Liver (tissue), 8 donors: ENCODE measurements at regions not wholly inside any gene's neighbourhood (a gene's known extent, or its start where the extent isn't known, plus 50 kb on each side); places are given as distances from the start of the nearest gene placed in this dataset.

Source experiments
- DNase-seq: peaks from one replicate; pipeline ENCODE4 v3.0.0-alpha.2; 2017; ENCODE audit warnings: low spot score
- H3K27ac ChIP-seq, 2 donors: one replicate each; pipeline ENCODE4 v1.7.0; 2013; ENCODE audit warnings: inconsistent platforms in 2 of 2, low read length in 2 of 2, control low read depth in 1 of 2, low read depth in 1 of 2, mild to moderate bottlenecking in 1 of 2
- H3K27me3 ChIP-seq, 4 donors: one replicate each; pipeline versions ENCODE4 v1.6.1 to v1.7.0; 2013; ENCODE audit warnings: low read length in 3 of 4, inconsistent platforms in 1 of 4, mild to moderate bottlenecking in 1 of 4, moderate library complexity in 1 of 4; ENCODE audit not compliant: control insufficient read depth in 4 of 4, insufficient read depth in 4 of 4
- H3K36me3 ChIP-seq, 4 donors: one replicate each; pipeline versions ENCODE4 v1.6.1 to v1.7.0; 2013; ENCODE audit warnings: low read length in 3 of 4, mild to moderate bottlenecking in 3 of 4, low read depth in 1 of 4, moderate library complexity in 1 of 4; ENCODE audit not compliant: control insufficient read depth in 4 of 4, insufficient read depth in 3 of 4
- H3K4me1 ChIP-seq, 4 donors: one replicate each; pipeline versions ENCODE4 v1.6.1 to v1.7.0; 2013; ENCODE audit warnings: low read length in 3 of 4, mild to moderate bottlenecking in 3 of 4, moderate library complexity in 1 of 4; ENCODE audit not compliant: control insufficient read depth in 4 of 4, insufficient read depth in 4 of 4
- H3K4me3 ChIP-seq, 3 donors: one replicate each; pipeline versions ENCODE4 v1.6.1 to v1.7.0; 2013; ENCODE audit warnings: low read length in 3 of 3, control low read depth in 1 of 3, low read depth in 1 of 3, mild to moderate bottlenecking in 1 of 3
- H3K9ac ChIP-seq, 2 donors: one replicate each; pipeline ENCODE4 v1.7.0; 2013; ENCODE audit warnings: low read length in 2 of 2, mild to moderate bottlenecking in 2 of 2, moderate library complexity in 2 of 2, control low read depth in 1 of 2, low read depth in 1 of 2
- H3K9me3 ChIP-seq, 4 donors: one replicate each; pipeline versions ENCODE4 v1.6.1 to v1.7.0; 2013; ENCODE audit warnings: low read length in 3 of 4; ENCODE audit not compliant: control insufficient read depth in 4 of 4
- ATF3 ChIP-seq: IDR thresholded peaks from 2 replicates; pipeline ENCODE4 v1.6.1; 2016; ENCODE audit warnings: antibody characterized with exemption
- CTCF ChIP-seq: fragments of 150-350 bp; IDR thresholded peaks from 2 replicates; pipeline ENCODE4 v1.5.1; 2017; ENCODE audit warnings: improper control_type of control experiment, low read depth, low read length; ENCODE audit not compliant: missing input control
- FOXA1 ChIP-seq: IDR thresholded peaks from 2 replicates; pipeline ENCODE4 v1.6.1; 2016; ENCODE audit warnings: antibody characterized with exemption
- FOXA2 ChIP-seq: IDR thresholded peaks from 2 replicates; pipeline ENCODE4 v1.6.1; 2016; ENCODE audit warnings: antibody characterized with exemption
- GABPA ChIP-seq, 2 donors: IDR thresholded peaks in 1 of 2; conservative IDR thresholded peaks in 1 of 2; 2 replicates each; pipeline ENCODE4 v1.6.1; 2016; ENCODE audit warnings: antibody characterized with exemption in 2 of 2, mild to moderate bottlenecking in 1 of 2, moderate library complexity in 1 of 2
- JUND ChIP-seq, 2 donors: IDR thresholded peaks; 2 replicates each; pipeline ENCODE4 v1.6.1; 2016; ENCODE audit warnings: antibody characterized with exemption in 2 of 2
- NR2F2 ChIP-seq: IDR thresholded peaks from 2 replicates; pipeline ENCODE4 v1.6.1; 2016; ENCODE audit warnings: antibody characterized with exemption
- RAD21 ChIP-seq, 2 donors: IDR thresholded peaks; 2 replicates each; pipeline ENCODE4 v1.6.1; 2016; ENCODE audit warnings: antibody characterized with exemption in 2 of 2, mild to moderate bottlenecking in 2 of 2
- RXRA ChIP-seq, 2 donors: IDR thresholded peaks; 2 replicates each; pipeline ENCODE4 v1.6.1; 2017 to 2018; ENCODE audit warnings: antibody characterized with exemption in 2 of 2, mild to moderate bottlenecking in 1 of 2
- SP1 ChIP-seq: IDR thresholded peaks from 2 replicates; pipeline ENCODE4 v1.6.1; 2018; ENCODE audit warnings: antibody characterized with exemption, mild to moderate bottlenecking
- TAF1 ChIP-seq: conservative IDR thresholded peaks from 2 replicates; pipeline ENCODE4 v1.6.1; 2016; ENCODE audit warnings: antibody characterized with exemption, mild to moderate bottlenecking
- YY1 ChIP-seq: IDR thresholded peaks from 2 replicates; pipeline ENCODE4 v1.6.1; 2016; ENCODE audit warnings: antibody characterized with exemption, mild to moderate bottlenecking
- WGBS: extraction: QIAGEN DNeasy Blood & Tissue Kit; methylation state at CpG from one replicate; pipeline ENCODE4 v1.1.7; 2013; 5-methylcytosine and 5-hydroxymethylcytosine counted together
- TF ChIP-seq, protein P1 (sequence below): IDR thresholded peaks from 2 replicates; pipeline ENCODE4 v1.6.1; 2016; ENCODE audit warnings: antibody characterized with exemption
- TF ChIP-seq, protein P2 (sequence below): IDR thresholded peaks from 2 replicates; pipeline ENCODE4 v1.6.1; 2016; ENCODE audit warnings: antibody characterized with exemption
- donor health status: healthy.
- donor health status: healthy.
- donor health status: healthy.
- donor health status: healthy.
- donor health status: healthy.

GRCh38 chr5:28313953-28314352 lies 1275.6 kb upstream of the CDH9 start:
- Histone ChIP-seq H3K4me3 (no peak overlapping the region), H3K27ac (no peak overlapping the region), H3K9me3 (no peaks in the 10 kb centered on the region), H3K36me3 (no peaks in the 10 kb centered on the region), H3K9ac (no peak overlapping the region), H3K27me3 (no peaks in the 10 kb centered on the region), H3K4me1 (no peaks in the 10 kb centered on the region)
- TF ChIP-seq FOXA2 (no peak), YY1 (no peak), RXRA (IDR thresholded peaks at IDR 0.05) (no peak), TAF1 (no peak), GABPA (IDR thresholded peaks at IDR 0.05 in 1 of 2, conservative IDR thresholded peaks at IDR 0.05 in 1 of 2) (no peak)
- 60% methylated on average over 1 of the region's 1 CpG for WGBS
- no peak for DNase-seq

- H3K9ac ChIP-seq, result no peak overlapping the region
- TF ChIP-seq RAD21 (IDR thresholded peaks at IDR 0.05) (no peak), ATF3 (no peak), JUND (IDR thresholded peaks at IDR 0.05) (no peak), NR2F2 (no peak), CTCF (no peak), TAF1 (no peak)
- TF ChIP-seq, protein P1, sequence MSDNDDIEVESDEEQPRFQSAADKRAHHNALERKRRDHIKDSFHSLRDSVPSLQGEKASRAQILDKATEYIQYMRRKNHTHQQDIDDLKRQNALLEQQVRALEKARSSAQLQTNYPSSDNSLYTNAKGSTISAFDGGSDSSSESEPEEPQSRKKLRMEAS, result no peak
Observed at GRCh38 chr5:28313321-28313951, 1275.0 kb upstream of the CDH9 start.

DNA sequence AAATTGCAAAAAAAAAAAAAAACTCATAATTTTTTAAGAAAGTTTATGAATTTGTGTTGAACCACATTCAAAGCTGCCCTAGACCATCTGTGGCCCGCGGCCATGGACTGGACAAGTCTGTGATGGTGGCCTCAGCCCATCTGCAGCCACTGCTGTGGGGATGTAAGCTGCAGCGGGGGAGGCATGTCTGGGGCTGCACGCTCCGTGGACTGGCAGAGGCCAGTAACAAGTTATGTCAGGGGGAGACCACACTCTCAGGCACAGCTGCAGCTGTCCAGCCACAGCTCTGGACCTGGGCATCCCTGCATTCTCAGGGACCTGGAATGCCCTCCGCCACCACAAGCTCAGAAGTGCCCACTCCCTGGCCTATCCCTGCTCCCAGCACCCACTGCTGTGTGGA lies 1272.3 kb upstream of the CDH9 start:
- no peaks in the 10 kb centered on the region for H3K4me1 ChIP-seq
- no peaks in the 10 kb centered on the region for H3K36me3 ChIP-seq
- TF ChIP-seq, protein P2, sequence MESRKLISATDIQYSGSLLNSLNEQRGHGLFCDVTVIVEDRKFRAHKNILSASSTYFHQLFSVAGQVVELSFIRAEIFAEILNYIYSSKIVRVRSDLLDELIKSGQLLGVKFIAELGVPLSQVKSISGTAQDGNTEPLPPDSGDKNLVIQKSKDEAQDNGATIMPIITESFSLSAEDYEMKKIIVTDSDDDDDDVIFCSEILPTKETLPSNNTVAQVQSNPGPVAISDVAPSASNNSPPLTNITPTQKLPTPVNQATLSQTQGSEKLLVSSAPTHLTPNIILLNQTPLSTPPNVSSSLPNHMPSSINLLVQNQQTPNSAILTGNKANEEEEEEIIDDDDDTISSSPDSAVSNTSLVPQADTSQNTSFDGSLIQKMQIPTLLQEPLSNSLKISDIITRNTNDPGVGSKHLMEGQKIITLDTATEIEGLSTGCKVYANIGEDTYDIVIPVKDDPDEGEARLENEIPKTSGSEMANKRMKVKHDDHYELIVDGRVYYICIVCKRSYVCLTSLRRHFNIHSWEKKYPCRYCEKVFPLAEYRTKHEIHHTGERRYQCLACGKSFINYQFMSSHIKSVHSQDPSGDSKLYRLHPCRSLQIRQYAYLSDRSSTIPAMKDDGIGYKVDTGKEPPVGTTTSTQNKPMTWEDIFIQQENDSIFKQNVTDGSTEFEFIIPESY, result no peak
- no peak for TF ChIP-seq JUND (IDR thresholded peaks at IDR 0.05)
- TF ChIP-seq FOXA2, result no peak
- no peak for TF ChIP-seq FOXA1
- TF ChIP-seq SP1, result no peak
- no peak for TF ChIP-seq GABPA (IDR thresholded peaks at IDR 0.05 in 1 of 2, conservative IDR thresholded peaks at IDR 0.05 in 1 of 2)
- no peak for TF ChIP-seq YY1
- DNase-seq, result no peak
- no peak overlapping the region for H3K4me3 ChIP-seq
- H3K27ac ChIP-seq, result no peak overlapping the region
- H3K27me3 ChIP-seq, result no peaks in the 10 kb centered on the region
- no peak overlapping the region for H3K9ac ChIP-seq
- 88% methylated on average over 6 of the region's 6 CpGs for WGBS
- H3K9me3 ChIP-seq, result no peaks in the 10 kb centered on the region

More at GRCh38 chr5:28313321-28313951, 1275.0 kb upstream of the CDH9 start:
- no peaks in the 10 kb centered on the region for H3K27me3 ChIP-seq
- no peak for DNase-seq
- H3K9me3 ChIP-seq, result no peaks in the 10 kb centered on the region
- no peak overlapping the region for H3K4me3 ChIP-seq
- H3K27ac ChIP-seq, result no peak overlapping the region
- 89% methylated on average over 2 of the region's 2 CpGs for WGBS
- no peaks in the 10 kb centered on the region for H3K4me1 ChIP-seq
- H3K36me3 ChIP-seq, result no peaks in the 10 kb centered on the region
